ENCODE measurements at regions not wholly inside any gene's neighbourhood (a gene's known extent, or its start where the extent isn't known, plus 50 kb on each side); places are given as distances from the start of the nearest gene placed in this dataset.

GRCh38 chr17:71145486-71145885 lies 975.3 kb upstream of the SOX9 start:
- TF ChIP-seq, protein P1, sequence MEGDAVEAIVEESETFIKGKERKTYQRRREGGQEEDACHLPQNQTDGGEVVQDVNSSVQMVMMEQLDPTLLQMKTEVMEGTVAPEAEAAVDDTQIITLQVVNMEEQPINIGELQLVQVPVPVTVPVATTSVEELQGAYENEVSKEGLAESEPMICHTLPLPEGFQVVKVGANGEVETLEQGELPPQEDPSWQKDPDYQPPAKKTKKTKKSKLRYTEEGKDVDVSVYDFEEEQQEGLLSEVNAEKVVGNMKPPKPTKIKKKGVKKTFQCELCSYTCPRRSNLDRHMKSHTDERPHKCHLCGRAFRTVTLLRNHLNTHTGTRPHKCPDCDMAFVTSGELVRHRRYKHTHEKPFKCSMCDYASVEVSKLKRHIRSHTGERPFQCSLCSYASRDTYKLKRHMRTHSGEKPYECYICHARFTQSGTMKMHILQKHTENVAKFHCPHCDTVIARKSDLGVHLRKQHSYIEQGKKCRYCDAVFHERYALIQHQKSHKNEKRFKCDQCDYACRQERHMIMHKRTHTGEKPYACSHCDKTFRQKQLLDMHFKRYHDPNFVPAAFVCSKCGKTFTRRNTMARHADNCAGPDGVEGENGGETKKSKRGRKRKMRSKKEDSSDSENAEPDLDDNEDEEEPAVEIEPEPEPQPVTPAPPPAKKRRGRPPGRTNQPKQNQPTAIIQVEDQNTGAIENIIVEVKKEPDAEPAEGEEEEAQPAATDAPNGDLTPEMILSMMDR (IDR thresholded peaks at IDR 0.05) = no peak
- Histone ChIP-seq H3K4me3 (no peak overlapping the region), H3K36me3 (no peaks in the 10 kb centered on the region), H3K27me3 (no peaks in the 10 kb centered on the region), H3K27ac (no peak overlapping the region), H3K4me1 (no peaks in the 10 kb centered on the region), H3K9me3 (no peaks in the 10 kb centered on the region)
- DNase-seq = no peak
- intact Hi-C loops (cut with DNase I; ENCODE audit: low total_unique reads) = no loop called here

- no peaks in the 10 kb centered on the region for H3K27me3 ChIP-seq
- H3K4me3 ChIP-seq = no peak overlapping the region
- TF ChIP-seq, protein P1 (IDR thresholded peaks at IDR 0.05) = no peak
- H3K27ac ChIP-seq = no peak overlapping the region
- no peak for DNase-seq
- intact Hi-C loops (cut with DNase I; ENCODE audit: low total_unique reads) = no loop called here
- H3K4me1 ChIP-seq = no peaks in the 10 kb centered on the region
- no peaks in the 10 kb centered on the region for H3K9me3 ChIP-seq
- H3K36me3 ChIP-seq = no peaks in the 10 kb centered on the region
Measured at GRCh38 chr17:71147906-71148305, 972.9 kb upstream of the SOX9 start.

DNA sequence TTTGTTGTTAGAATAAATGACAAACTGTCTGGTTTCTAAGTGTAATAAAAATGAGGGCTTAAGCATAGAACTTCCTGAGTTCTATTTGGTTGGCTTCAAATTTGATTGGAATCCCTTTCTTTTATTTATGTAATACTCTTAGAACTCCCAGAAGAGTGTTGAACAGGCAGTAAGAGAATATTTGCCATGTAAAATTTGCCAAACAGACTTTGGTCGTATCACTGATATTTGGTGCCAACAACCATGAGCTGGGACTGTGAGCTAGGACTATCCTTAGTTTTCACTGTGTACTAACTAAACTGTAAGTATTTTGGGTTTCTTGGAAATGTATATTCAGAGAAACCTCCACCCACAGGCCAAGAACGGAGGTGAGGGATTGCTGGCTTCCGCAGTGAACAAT lies 971.2 kb upstream of the SOX9 start:
- Histone ChIP-seq H3K27me3 (no peaks in the 10 kb centered on the region), H3K4me1 (no peaks in the 10 kb centered on the region), H3K36me3 (no peaks in the 10 kb centered on the region), H3K9me3 (no peaks in the 10 kb centered on the region), H3K27ac (no peak overlapping the region), H3K4me3 (no peak overlapping the region)
- TF ChIP-seq, protein P1 (IDR thresholded peaks at IDR 0.05) = no peak
- intact Hi-C loops (cut with DNase I; ENCODE audit: low total_unique reads) = no loop called here
- DNase-seq = no peak

DNA sequence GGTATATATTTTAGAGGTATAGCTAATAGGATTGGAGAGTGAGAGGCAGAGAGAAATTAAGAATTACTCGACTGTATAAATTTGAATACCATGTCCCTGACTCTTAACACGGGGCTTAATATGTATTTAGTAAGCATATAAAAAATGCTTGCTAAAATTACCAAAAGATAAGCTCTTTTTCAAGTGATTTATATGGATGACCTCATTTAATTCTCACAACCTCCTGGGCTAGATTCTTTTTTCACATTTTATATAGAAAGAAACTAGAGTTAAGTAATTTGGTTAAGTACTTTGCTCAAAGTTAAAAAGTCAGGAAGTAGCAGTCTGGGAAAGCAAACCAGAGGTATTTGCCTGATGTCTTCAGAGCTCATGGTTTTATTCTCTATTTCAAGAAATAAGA lies 963.5 kb upstream of the SOX9 start:
- H3K4me1 ChIP-seq = no peaks in the 10 kb centered on the region
- no peak overlapping the region for H3K27ac ChIP-seq
- intact Hi-C loops (cut with DNase I; ENCODE audit: low total_unique reads) = no loop called here
- no peak for DNase-seq
- H3K4me3 ChIP-seq = no peak overlapping the region
- no peaks in the 10 kb centered on the region for H3K27me3 ChIP-seq
- H3K36me3 ChIP-seq = no peaks in the 10 kb centered on the region
- H3K9me3 ChIP-seq = no peaks in the 10 kb centered on the region
- TF ChIP-seq, protein P1 (IDR thresholded peaks at IDR 0.05) = no peak

DNA sequence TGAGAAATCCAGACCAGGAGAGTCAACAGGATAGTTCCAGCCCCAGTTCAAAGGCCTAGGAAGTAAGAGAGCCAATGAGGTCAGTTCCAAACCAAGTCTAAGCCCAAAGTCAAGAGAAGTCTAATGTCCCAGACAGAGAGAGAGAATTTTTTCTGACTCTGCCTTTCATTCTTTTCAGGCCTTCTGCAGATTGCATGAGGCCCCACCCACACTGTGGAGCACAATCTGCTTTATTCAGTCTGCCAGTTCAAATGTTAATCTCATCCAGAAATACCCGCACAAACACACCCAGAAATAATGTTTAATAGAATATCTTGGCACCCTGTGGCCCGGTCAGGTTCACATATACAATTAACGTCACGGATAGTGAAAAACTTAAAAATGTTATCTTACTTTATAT lies 962.4 kb upstream of the SOX9 start:
- intact Hi-C loops (cut with DNase I; ENCODE audit: low total_unique reads) = no loop called here

More for the DNA sequence above, 962.4 kb upstream of the SOX9 start:
- no peak overlapping the region for H3K4me3 ChIP-seq
- no peak overlapping the region for H3K27ac ChIP-seq
- H3K9me3 ChIP-seq = no peaks in the 10 kb centered on the region
- H3K4me1 ChIP-seq = no peaks in the 10 kb centered on the region
- no peaks in the 10 kb centered on the region for H3K27me3 ChIP-seq
- no peaks in the 10 kb centered on the region for H3K36me3 ChIP-seq
- no peak for DNase-seq
- TF ChIP-seq, protein P1 (IDR thresholded peaks at IDR 0.05) = no peak

Data from tibial artery (tissue), 4 donors.